GM19324 (cell line): ENCODE measurements at regions not wholly inside any gene's neighbourhood (a gene's known extent, or its start where the extent isn't known, plus 50 kb on each side); places are given as distances from the start of the nearest gene placed in this dataset.
A peak's percentile ranks its signal among the peaks of the same experiment; 100 is the strongest.

Experiments
- ATAC-seq: cut with Tn5 transposase; IDR thresholded peaks from one replicate; pipeline ENCODE4 v1.9.1; 2021; ENCODE audit warnings: mild to moderate bottlenecking, moderate library complexity; ENCODE audit not compliant: unreplicated experiment, low FRiP score

DNA sequence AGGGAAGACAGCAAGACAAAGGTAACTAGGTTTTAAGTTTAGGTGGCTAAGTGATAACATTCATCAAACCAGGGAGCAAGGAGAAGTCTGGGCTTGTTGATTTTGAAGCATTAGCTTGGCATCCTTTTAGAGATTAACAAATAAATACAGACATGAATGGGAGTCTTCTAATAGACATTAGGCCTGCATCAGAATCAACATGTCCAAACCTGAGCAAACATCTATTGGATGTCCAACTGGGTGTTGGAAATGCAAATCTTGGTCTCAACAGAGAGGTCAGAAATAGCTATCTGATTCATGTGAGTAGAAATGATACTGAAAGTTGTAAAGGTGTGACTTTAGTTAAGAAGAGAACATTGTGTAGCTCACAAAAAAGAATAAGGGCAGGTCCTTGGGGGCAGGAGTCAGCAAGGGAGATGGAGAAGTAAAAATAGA, 85.5 kb upstream of the RND3 start:
- ATAC-seq: peak; percentile 93

DNA sequence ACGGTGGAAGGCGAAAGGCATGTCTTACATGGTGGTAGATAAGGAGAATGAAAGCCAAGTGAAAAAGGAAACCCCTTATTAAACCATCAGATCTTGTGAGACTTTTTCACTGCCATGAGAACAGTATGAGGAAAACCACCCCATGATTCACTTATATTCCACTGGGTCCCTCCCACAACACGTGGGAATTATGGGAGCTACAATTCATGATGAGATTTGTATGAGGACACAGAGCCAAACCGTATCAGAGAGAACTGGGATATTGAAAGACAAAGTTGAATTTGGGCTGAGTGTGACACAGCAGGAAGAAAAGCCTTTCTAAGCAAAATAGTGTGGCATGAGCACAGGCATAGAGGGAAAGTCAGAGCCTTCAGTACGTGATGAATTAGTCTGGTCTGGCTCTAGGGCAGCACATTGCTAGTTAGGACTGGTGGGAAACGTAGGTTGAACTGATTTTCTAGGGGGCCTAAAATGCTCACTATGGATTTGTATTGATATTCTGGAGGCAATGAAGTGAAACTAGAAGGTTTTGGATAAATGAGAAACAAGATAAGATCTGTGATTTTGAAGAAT, 84.8 kb upstream of the RND3 start:
- no peak for ATAC-seq

DNA sequence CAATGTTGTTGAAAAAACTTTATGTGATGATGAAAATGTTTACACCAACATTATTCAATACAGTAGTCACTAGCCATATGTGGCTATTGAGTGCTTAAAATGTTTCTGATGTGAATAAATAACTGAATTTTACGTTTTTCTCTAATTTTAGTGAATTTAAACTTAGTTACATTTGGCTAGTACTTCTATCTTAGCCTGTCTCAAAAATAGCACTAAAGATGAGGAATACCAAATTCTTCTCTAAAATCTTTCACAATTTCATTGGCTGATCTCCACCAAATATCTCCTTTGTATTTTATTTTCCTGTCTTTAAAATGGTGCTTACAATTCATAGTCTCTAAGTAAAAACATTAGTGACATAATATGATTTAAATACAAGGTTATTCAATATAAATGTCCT, 83.7 kb upstream of the RND3 start:
- no peak for ATAC-seq

DNA sequence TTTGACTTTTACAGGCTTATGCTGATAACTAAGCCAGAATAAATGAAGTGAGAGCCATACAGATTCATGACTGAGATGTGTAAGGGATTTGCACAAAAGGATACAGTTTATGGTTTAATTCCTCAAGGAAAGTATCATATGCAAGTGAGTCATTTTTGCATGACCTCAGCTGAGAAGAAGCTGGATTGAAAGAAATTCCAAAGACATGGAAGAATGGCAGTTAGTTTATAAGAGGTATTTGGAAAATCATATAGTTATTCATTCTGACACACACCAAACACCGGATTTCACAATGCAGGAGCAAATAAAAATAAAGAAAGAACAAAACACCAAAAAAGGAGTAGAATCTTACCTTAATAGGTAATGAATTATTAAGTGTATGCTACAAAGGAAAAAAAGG, 83.2 kb upstream of the RND3 start:
- no peak for ATAC-seq

DNA sequence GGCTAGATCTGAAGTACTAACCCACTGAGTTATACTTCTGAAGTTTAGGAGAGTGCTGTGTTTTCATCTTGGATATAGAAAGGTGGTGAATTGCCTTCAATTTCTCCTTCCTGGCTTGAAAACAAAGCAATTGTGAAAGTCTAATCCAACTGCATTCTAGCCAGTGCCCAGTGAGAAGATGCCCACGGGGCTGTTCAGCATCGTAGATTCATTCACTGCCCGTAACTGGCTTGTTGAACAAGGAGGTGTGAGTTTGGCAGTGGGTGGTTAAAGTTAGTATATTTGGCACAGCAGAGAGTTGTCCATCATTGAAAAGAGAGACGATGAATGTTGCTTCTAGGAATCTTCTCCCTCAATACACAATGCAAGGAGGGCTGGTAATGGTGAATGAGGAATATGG, 82.3 kb upstream of the RND3 start:
- ATAC-seq: no peak

DNA sequence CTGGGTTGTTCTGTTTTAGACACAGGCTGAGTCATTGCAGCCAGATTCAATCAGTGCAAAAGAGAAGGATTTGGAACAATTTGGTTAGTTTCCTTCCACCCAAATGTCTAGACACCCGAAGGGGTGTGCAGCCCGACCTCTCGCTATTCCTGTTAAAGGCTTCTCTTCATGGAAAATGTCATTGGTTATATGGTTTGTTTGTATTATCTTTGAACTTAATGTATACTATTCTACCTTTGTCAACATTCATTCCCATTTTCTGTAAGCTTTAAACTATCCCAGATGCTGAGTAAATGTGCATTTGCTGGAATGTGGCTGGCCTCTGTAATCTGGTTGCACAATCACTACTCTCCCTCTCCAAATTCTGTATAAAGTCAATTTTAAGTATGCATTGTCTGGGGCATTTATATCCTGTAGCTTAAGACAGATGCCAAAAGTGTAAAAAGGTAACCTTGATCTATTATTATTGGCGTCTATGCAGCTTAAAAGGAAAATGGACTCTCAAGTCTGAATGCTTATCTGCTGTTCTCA, 80.4 kb upstream of the RND3 start:
- no peak for ATAC-seq

DNA sequence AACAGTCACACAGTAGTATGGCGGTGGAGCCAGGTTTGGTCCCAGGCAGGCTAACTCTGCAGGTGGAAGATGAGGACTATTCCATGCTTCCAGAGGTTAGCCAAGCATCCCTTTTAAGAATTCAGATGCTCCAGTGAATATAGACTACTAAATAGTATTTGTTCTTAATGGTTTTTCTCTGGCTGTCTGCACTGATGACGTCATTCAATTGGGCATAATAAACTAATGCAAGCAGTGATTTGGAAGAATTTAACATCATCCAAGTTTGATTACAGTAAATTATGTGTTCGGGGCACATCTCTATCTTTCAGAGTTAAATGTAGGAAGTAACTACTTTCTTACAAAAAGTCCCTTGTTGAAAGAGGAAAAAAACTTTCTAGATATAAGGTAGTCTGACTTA, 78.8 kb upstream of the RND3 start:
- ATAC-seq: no peak

DNA sequence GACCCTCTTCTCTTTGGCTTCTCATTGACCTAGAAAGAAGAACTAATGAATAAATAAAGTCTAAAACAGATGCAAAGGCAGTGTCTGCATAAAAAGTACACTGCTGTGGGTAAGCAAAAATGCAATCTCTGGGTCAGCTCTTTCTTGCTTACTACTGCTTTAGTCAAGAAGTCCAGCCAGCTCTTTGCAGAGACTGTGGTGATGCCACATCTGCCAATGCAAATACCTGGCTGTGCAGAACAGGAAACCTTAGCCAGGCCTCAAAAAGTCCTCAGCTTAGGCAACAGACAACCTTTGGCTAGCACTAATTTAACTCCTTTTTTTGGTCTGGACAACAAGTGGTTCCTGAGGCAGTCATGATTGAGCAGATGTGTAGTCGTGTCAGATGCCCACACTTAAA, 73.6 kb upstream of the RND3 start:
- peak; percentile 80 for ATAC-seq

DNA sequence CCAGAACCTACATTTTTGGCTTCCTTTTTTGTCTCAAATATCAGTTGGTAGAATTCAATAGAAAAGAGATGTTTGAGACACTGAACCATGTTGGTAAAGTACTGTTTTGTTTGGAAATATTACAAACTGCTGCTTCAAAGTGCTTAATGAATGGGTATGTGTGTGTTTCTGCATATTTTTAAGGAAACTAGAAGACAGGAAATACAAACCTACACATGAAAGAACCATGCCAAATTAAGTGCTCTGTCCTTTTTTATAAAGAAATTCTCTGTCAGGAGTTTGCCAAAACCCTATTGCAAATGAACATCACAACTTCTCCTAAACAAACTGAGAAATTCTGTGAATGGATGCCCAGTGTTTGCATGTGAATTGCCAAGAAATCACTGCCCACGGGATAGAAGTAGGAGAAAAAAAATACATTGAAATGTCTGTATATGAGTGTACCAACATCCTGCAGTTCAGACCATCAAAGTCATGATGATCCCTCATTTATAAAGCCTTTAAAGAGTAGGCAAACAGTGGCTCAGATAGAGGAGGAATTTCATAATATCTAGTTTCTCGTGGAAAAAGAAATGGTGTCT, 69.6 kb upstream of the RND3 start:
- ATAC-seq: no peak

DNA sequence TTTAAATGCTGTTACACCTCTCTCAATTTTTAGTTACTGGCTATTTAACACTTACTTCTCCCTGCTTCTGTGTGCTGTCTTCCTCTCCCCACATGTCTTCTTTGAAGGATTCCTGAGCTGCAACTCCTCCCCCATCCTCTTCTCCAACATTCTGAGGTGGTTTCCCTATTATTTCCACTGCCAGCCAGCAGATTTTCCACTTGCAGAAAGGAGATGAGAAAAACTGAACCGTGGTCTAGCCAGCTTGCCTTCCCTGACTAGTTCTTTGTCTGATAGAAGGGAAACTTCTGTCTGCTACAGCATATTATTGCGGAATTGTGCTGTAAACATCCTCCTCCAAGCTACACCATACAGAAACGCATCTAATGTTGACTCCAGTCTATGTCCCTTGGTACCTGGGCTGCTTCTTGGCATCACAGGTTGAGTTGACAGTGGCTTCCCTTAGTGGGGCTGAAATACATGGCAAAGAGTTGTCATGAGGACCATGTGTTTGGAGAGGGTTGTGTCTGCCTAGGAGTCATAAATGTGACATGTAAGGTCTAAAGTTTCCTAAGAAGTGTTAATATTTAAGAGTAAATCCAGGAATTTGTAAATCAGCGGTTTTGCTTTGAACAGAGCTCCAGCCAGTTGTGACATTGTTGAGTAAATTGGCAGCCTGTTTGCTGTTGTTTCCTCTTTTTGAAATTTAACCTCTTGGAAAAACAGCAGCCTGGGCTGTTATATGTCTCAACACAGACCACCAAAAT, 68.3 kb upstream of the RND3 start:
- no peak for ATAC-seq

DNA sequence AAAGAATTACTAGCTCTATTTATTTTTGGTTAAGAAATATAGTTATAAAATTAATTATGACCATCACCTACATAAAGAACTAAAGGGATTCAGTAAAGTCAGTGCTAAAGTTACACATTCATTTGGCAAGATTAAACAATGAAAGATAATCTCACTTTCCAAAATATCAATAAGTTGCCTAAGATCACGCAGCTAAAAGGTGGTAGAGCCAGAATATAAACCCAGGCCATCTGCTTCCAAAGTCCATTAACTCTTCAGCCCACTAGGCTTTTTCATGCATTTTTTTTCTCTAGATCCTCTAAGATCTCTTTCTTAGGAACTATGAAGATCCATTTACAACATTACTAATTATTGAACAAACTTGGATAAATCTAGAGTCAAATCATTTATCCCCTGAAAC, 66.6 kb upstream of the RND3 start:
- ATAC-seq: no peak

DNA sequence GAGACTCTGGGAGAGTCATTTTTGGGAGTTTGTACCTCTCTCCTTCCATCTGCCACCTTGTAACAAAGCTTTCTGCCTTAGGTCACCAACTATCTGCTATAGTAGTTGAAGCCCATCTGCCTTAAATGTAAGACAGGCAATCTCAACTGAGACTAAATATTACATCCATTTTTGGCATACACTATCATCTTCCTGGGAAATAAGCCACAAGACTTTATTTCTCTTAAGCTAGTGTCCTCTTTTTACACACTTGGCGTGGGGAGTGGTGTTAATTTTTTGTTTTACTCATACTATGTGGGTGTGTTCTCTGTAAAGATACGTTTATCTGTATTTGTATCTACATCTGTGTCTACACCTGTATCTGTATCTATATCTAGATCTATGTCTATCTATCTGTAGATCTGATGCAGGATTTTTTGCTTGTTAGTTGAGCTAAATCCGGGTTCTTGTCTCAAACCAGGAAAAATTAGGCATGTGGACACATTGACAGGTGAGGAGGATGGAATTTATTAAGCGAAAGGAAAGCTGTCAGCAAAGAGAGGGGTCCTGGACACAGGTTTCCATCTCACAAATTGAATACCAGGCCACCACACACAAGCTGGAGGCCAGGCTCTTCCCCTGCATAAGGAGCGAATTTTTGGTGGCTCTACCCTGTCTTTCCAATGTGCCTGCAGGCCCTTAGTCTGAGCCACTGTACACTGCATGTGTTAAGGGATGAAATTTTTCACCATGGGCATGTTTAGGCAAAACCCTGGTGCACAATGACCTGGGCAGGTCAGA, 64.8 kb upstream of the RND3 start:
- ATAC-seq: no peak

DNA sequence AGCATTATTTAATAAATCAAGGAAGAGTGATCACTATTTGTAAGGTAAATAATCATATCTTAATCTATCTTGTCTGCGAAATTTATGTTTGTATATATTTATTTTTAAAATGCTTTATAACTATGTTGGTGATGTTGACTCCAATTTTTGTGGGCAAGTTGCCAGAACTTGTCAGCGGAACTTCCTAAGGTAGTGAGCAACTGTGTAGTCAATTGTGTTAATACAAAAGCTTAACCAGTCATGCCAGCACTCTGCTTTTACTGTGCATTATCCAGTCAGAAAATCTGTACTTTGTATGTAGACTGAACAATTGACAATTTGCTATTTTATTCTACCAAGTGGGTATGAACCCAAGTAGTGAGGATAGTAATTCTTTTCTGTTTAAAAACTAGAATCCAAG, 61.9 kb upstream of the RND3 start:
- ATAC-seq: no peak

DNA sequence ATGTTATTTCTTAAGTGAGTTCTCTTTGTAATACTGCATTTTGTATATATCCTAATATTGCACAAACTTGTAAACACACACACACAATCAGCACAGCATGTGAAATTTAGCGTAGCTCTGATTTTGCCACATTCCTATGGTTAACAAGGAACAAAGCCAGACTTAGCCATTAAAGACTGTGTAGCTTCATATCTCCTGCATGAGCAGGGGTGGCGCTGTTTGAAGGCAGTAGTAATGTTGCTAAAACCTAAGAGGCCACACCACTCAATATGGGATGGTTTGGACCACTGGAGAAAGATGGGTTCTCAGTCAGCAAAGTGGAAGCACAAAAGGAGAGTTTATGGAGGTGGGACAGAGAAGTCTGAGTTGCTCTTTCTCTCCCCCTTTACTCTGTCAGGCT, 61.1 kb upstream of the RND3 start:
- ATAC-seq: no peak

DNA sequence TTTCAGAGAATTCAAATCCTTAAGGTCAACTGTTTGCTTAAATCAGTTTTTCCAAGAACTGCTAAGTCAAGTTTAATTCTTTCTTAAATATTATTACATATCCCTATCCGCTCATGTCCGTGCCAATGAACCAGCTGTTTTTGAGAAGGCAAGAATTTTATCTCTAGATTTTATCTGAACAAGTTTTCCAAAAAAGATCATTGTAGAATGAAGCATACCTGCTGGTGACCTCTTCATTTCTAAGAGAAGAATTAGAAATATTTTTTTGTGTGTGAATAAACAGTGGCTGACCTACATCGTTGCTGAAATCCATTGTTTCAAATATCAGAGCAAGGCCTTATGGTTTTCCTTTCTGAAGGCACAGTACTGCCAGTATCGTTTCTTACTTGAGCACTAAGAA, 58.4 kb upstream of the RND3 start:
- no peak for ATAC-seq

DNA sequence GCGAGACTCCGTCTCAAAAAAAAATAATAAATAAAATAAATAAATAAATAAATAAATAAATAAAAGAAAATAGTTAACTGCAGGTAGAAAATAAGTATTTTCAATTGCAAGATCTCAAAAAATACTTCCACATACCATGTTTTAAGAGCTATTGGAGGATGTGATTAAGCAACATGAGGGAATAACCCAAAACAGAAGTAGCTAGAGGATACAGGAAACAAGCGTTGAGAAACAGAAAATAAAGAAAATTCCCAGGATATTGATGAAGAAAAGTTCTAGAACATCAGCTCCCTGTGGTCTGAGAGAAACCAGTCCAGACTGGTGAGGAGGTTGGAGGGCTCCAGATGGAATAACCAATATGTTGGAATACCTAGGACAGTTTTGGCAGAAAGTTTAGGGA, 57.3 kb upstream of the RND3 start:
- no peak for ATAC-seq

DNA sequence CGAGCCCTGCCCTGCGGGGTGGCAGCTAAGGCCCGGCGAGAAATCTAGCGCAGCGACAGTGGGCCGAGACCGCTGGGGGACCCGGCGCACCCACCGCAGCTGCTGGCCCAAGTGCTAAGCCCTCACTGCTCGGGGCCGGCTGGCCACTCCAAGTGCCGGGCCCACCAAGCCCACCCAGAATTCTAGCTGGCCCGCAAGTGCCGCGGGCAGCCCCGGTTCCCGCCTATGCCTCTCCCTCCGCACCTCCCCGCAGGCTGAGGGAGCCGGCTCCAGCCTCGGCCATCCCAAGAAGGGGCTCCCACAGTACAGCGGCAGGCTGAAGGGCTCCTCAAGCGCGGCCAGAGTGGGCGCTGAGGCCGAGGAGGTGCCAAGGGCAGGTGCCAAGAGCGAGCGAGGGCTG, 55.2 kb upstream of the RND3 start:
- ATAC-seq: no peak

DNA sequence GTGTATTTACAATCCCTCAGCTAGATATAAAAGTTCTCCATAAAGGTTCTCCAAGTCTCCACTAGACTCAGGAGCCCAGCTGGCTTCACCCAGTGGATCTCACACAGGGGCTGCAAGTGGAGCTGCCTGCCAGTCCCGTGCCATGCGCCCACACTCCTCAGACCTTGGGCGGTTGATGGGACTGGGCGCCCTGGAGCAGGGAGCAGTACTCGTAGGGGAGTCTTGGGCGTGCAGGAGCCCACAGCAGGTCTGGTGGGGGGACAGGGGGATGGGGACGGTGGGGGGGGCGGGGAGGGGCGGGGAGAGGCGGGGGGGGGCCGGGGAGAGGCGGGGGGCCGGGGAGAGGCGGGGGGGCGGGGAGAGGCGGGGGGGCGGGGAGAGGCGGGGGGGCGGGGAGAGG, 54.7 kb upstream of the RND3 start:
- no peak for ATAC-seq

DNA sequence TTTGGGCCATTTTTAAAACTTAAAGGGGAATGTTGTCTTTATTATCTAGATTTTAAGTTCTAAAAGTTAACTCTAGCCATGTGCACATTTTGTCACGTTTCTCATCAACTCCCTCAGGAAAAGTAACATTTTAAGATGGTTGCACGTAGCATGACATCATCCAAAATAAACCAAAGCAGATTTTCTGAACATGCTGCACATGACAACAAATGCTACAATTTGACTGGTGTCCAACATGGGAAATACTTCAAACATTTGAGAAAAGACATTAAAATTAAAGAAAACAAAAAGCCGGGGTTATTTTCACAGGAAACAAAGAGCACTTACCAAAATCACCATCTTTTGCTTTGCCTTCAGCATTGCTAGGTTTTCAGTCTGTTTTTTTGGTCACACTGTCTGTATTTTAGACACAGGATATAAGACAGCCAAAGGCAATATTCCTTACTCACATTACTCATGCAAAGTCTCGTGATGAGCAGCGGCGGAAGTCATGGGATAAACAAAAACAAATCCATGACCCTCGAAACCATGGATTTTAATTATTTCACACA, 51.3 kb upstream of the RND3 start:
- no peak for ATAC-seq
